MM.1S (cell line): ENCODE measurements at regions not wholly inside any gene's neighbourhood (a gene's known extent, or its start where the extent isn't known, plus 50 kb on each side); places are given as distances from the start of the nearest gene placed in this dataset.

Source experiments
- DNase-seq: peaks from one replicate; pipeline ENCODE4 v3.0.0-alpha.2; 2015
- H2AFZ ChIP-seq: fragments of 300-600 bp; sonication (generic); 2 replicates; pipeline ENCODE4 v1.6.0; 2016; ENCODE audit warnings: antibody characterized with exemption, low read length
- H3F3A ChIP-seq: fragments of 300-600 bp; sonication (generic); 2 replicates; pipeline ENCODE4 v1.6.1; 2016; ENCODE audit warnings: mild to moderate bottlenecking, antibody characterized with exemption, low read length, moderate library complexity, mixed read lengths; ENCODE audit not compliant: insufficient read depth
- H3K27ac ChIP-seq: fragments of 300-600 bp; sonication (generic); 2 replicates; pipeline ENCODE4 v1.5.1; 2016; ENCODE audit warnings: mild to moderate bottlenecking, low read length
- H3K27me3 ChIP-seq: fragments of 300-600 bp; sonication (generic); replicated peaks from 2 replicates; pipeline ENCODE4 v1.6.0; 2016; ENCODE audit warnings: low read length; ENCODE audit not compliant: insufficient read depth
- H3K36me3 ChIP-seq: fragments of 300-600 bp; sonication (generic); replicated peaks from 2 replicates; pipeline ENCODE4 v1.6.1; 2016; ENCODE audit warnings: mild to moderate bottlenecking, low read length, mixed read lengths; ENCODE audit not compliant: insufficient read depth
- H3K4me1 ChIP-seq: fragments of 300-600 bp; sonication (generic); 2 replicates; pipeline ENCODE4 v1.6.1; 2016; ENCODE audit warnings: low read length, mixed read lengths
- H3K4me2 ChIP-seq: fragments of 300-600 bp; sonication (generic); 2 replicates; pipeline ENCODE4 v1.6.0; 2016; ENCODE audit warnings: low read depth, low read length
- H3K4me3 ChIP-seq: fragments of 300-600 bp; sonication (generic); 2 replicates; pipeline ENCODE4 v1.5.1; 2016; ENCODE audit warnings: low read length, mixed read lengths
- H3K79me2 ChIP-seq: fragments of 300-600 bp; sonication (generic); 2 replicates; pipeline ENCODE4 v1.6.1; 2016; ENCODE audit warnings: mixed run types, low read length, mixed read lengths
- H3K9ac ChIP-seq: fragments of 300-600 bp; sonication (generic); 2 replicates; pipeline ENCODE4 v1.6.1; 2016; ENCODE audit warnings: low read length, mixed read lengths
- H3K9me2 ChIP-seq: fragments of 300-600 bp; sonication (generic); replicated peaks from 2 replicates; pipeline ENCODE4 v1.6.1; 2016; ENCODE audit warnings: mild to moderate bottlenecking, low read length, mixed read lengths; ENCODE audit not compliant: insufficient read depth
- H3K9me3 ChIP-seq: fragments of 300-600 bp; sonication (generic); replicated peaks from 2 replicates; pipeline ENCODE4 v1.6.1; 2016; ENCODE audit warnings: mild to moderate bottlenecking, low read length, mixed read lengths; ENCODE audit not compliant: insufficient read depth
- H4K20me1 ChIP-seq: fragments of 300-600 bp; sonication (generic); 2 replicates; pipeline ENCODE4 v1.6.1; 2016; ENCODE audit warnings: mild to moderate bottlenecking, low read length, moderate library complexity, mixed read lengths; ENCODE audit not compliant: insufficient read depth
- CTCF ChIP-seq: fragments of 300-600 bp; sonication (generic); IDR thresholded peaks from 2 replicates; pipeline ENCODE4 v1.5.1; 2016; ENCODE audit warnings: antibody characterized with exemption, low read length, mixed read lengths
- EZH2 ChIP-seq: fragments of 300-600 bp; sonication (generic); optimal IDR thresholded peaks from 2 replicates; pipeline ENCODE3; 2017; ENCODE audit warnings: low read depth, mild to moderate bottlenecking, antibody characterized with exemption, low read length, mixed read lengths
- EZH2phosphoT487 ChIP-seq: fragments of 300-600 bp; sonication (generic); IDR thresholded peaks from 2 replicates; pipeline ENCODE4 v1.6.1; 2018; ENCODE audit warnings: antibody characterized with exemption, low read length

GRCh38 chr2:220272656-220273055 is 645.2 kb downstream of the SLC4A3 start:
- no peaks in the 10 kb centered on the region for H3K9me3 ChIP-seq
- no peak for TF ChIP-seq EZH2phosphoT487
- TF ChIP-seq EZH2 = no peak
- TF ChIP-seq CTCF = no peak
- no peak overlapping the region for H3K4me2 ChIP-seq

GRCh38 chr2:220273082-220273481 is 645.7 kb downstream of the SLC4A3 start:
- no peak overlapping the region for H3K9ac ChIP-seq
- no peaks in the 10 kb centered on the region for H3F3A ChIP-seq

More at GRCh38 chr2:220272656-220273055, 645.2 kb downstream of the SLC4A3 start:
- Histone ChIP-seq H3K27me3 (no peaks in the 10 kb centered on the region), H3F3A (no peaks in the 10 kb centered on the region), H3K4me1 (no peaks in the 10 kb centered on the region), H3K9ac (no peak overlapping the region), H3K4me3 (no peak overlapping the region), H3K79me2 (no peaks in the 10 kb centered on the region), H3K36me3 (no peaks in the 10 kb centered on the region), H4K20me1 (no peaks in the 10 kb centered on the region), H2AFZ (no peak overlapping the region), H3K27ac (no peak overlapping the region), H3K9me2 (no peaks in the 10 kb centered on the region)
- DNase-seq = no peak

GRCh38 chr2:220275454-220275853 is 648.0 kb downstream of the SLC4A3 start:
- Histone ChIP-seq H3K36me3 (no peaks in the 10 kb centered on the region), H3F3A (no peaks in the 10 kb centered on the region), H3K4me1 (no peaks in the 10 kb centered on the region), H3K9me2 (no peaks in the 10 kb centered on the region), H3K27ac (no peak overlapping the region), H3K79me2 (no peaks in the 10 kb centered on the region), H3K9ac (no peak overlapping the region), H4K20me1 (no peaks in the 10 kb centered on the region), H3K4me2 (no peak overlapping the region), H2AFZ (no peak overlapping the region), H3K4me3 (no peak overlapping the region), H3K9me3 (no peaks in the 10 kb centered on the region), H3K27me3 (no peaks in the 10 kb centered on the region)
- TF ChIP-seq EZH2phosphoT487 (no peak), EZH2 (no peak), CTCF (no peak)
- no peak for DNase-seq

More at GRCh38 chr2:220273082-220273481, 645.7 kb downstream of the SLC4A3 start:
- no peak for DNase-seq
- Histone ChIP-seq H3K4me1 (no peaks in the 10 kb centered on the region), H3K4me2 (no peak overlapping the region), H3K79me2 (no peaks in the 10 kb centered on the region), H2AFZ (no peak overlapping the region), H4K20me1 (no peaks in the 10 kb centered on the region), H3K27me3 (no peaks in the 10 kb centered on the region), H3K4me3 (no peak overlapping the region), H3K36me3 (no peaks in the 10 kb centered on the region), H3K9me3 (no peaks in the 10 kb centered on the region), H3K27ac (no peak overlapping the region), H3K9me2 (no peaks in the 10 kb centered on the region)
- TF ChIP-seq EZH2phosphoT487 (no peak), CTCF (no peak), EZH2 (no peak)
